GM18870 (cell line): ENCODE measurements at regions not wholly inside any gene's neighbourhood (a gene's known extent, or its start where the extent isn't known, plus 50 kb on each side); places are given as distances from the start of the nearest gene placed in this dataset.

ENCODE experiments used
- ATAC-seq: cut with Tn5 transposase; IDR thresholded peaks from one replicate; pipeline ENCODE4 v1.9.1; 2021; ENCODE audit warnings: moderate library complexity; ENCODE audit not compliant: unreplicated experiment

GRCh38 chr6:83792846-83793245 is 60.3 kb upstream of the RIPPLY2 start:
- no peak for ATAC-seq

- ATAC-seq: no peak
These were observed 71.7 kb upstream of the RIPPLY2 start for GRCh38 chr6:83781506-83781905.

GRCh38 chr6:83770910-83771309 is 62.0 kb upstream of the SNAP91 start:
- peak; percentile 81 for ATAC-seq

GRCh38 chr6:83769413-83769812 is 60.5 kb upstream of the SNAP91 start:
- ATAC-seq: no peak

- ATAC-seq: no peak
These were observed 58.1 kb upstream of the SNAP91 start for GRCh38 chr6:83767033-83767432.
